ENCODE measurements at regions not wholly inside any gene's neighbourhood (a gene's known extent, or its start where the extent isn't known, plus 50 kb on each side); places are given as distances from the start of the nearest gene placed in this dataset.
A peak's percentile ranks its signal among the peaks of the same experiment; 100 is the strongest.

GRCh38 chr18:39681061-39681460 is 2115.5 kb upstream of the CELF4 start:
- H3K23me2 ChIP-seq (ENCODE audit: low read depth, low read length) = no peaks in the 10 kb centered on the region
- no peak overlapping the region for H3K27ac ChIP-seq (ENCODE audit: low read depth, low read length)

More at GRCh38 chr18:39681061-39681460, 2115.5 kb upstream of the CELF4 start:
- Histone ChIP-seq H3K23ac (ENCODE audit: insufficient read length) (no peak overlapping the region), H4K8ac (ENCODE audit: extremely low read depth, insufficient read depth, low read length) (no peak overlapping the region), H2BK12ac (ENCODE audit: low read depth, low read length) (no peak overlapping the region), H3K4me3 (ENCODE audit: extremely low read depth in 1 of 4, insufficient read depth in 2 of 4, low read depth in 3 of 4, low read length in 4 of 4) (no peak overlapping the region), H3K79me2 (ENCODE audit: control insufficient read depth in 1 of 2, insufficient read depth in 2 of 2, low read length in 2 of 2) (no peaks in the 10 kb centered on the region), H3K14ac (ENCODE audit: insufficient read length) (no peak overlapping the region), H2BK20ac (ENCODE audit: low read length) (no peak overlapping the region), H3K4ac (replicated peaks; ENCODE audit: insufficient read length, low read depth, low read length) (no peak overlapping the region), H4K91ac (replicated peaks; ENCODE audit: insufficient read length, low read length) (no peak overlapping the region), H3K9me3 (ENCODE audit: insufficient read depth in 2 of 2, low read depth in 1 of 2, low read length in 1 of 2) (no peaks in the 10 kb centered on the region), H2BK15ac (ENCODE audit: low read length) (no peak overlapping the region), H3K9ac (replicated peaks in 1 of 4; ENCODE audit: extremely low read depth in 1 of 4, low read depth in 3 of 4, low read length in 3 of 4) (no peak overlapping the region), H2BK120ac (replicated peaks; ENCODE audit: low read depth, low read length) (no peak overlapping the region), H2BK5ac (ENCODE audit: low read depth, low read length) (no peak overlapping the region), H3K27me3 (replicated peaks in 1 of 4; ENCODE audit: control insufficient read depth in 3 of 4, extremely low read depth in 1 of 4, insufficient read depth in 3 of 4, low read length in 3 of 4) (no peaks in the 10 kb centered on the region), H3K79me1 (ENCODE audit: low read depth, low read length) (no peaks in the 10 kb centered on the region), H3K36me3 (ENCODE audit: control insufficient read depth in 2 of 4, insufficient read depth in 4 of 4, low read length in 3 of 4) (no peaks in the 10 kb centered on the region), H3K4me2 (ENCODE audit: insufficient read depth in 1 of 2, low read depth in 2 of 2, low read length in 2 of 2) (no peak overlapping the region), H3K18ac (ENCODE audit: extremely low read depth, low read length) (no peak overlapping the region), H2AK5ac (ENCODE audit: low read depth, low read length) (no peak overlapping the region), H4K20me1 (replicated peaks in 1 of 2; ENCODE audit: control insufficient read depth in 1 of 2, insufficient read depth in 2 of 2, low read length in 2 of 2) (no peaks in the 10 kb centered on the region), H4K5ac (ENCODE audit: insufficient read length, low read depth, low read length) (no peak overlapping the region), H3K4me1 (replicated peaks in 1 of 4; ENCODE audit: control insufficient read depth in 3 of 4, insufficient read depth in 4 of 4, low read length in 3 of 4) (peaks cover 3 to 8% (median 5%) of the 10 kb centered on the region in 4 experiments; a peak in 4 of 7 replicates), H2AFZ (ENCODE audit: low read length) (no peak overlapping the region), H3K56ac (replicated peaks; ENCODE audit: insufficient read length, low read depth, low read length) (no peak overlapping the region)
- FAIRE-seq (peak; percentile 24), DNase-seq (ENCODE audit: low read depth in 1 of 2, low spot score in 2 of 2) (no peak)
- 90% methylated on average over 4 of the region's 4 CpGs; no CpG with 5 or more reads in 1 of the 2 experiments for WGBS, 2 experiments (ENCODE audit: extremely low coverage in 1 of 2, insufficient coverage in 1 of 2, insufficient read length in 1 of 2, insufficient replicate concordance in 2 of 2, low coverage in 1 of 2, low lambda C conversion rate in 2 of 2, missing lambda C conversion rate in 1 of 2)
- ChIA-PET CTCF (ENCODE audit: partially characterized antibody) (interaction anchor here (1.1 kb wide), 1 partner anchor 193 kb away, joined by 4 read pairs; no protein-coding TSS in a partner anchor), POLR2A (ENCODE audit: partially characterized antibody) (no interaction called here)
- TF ChIP-seq SUZ12 (IDR thresholded peaks at IDR 0.05; ENCODE audit: low read length) (no peak), JUND (IDR thresholded peaks at IDR 0.05; ENCODE audit: low read length) (no peak), POU5F1 (IDR thresholded peaks at IDR 0.05; ENCODE audit: low read depth, low read length) (no peak), CEBPB (IDR thresholded peaks at IDR 0.05; ENCODE audit: low read depth, low read length) (no peak), RAD21 (IDR thresholded peaks at IDR 0.05 in 1 of 2, conservative IDR thresholded peaks at IDR 0.05 in 1 of 2; ENCODE audit: low read depth in 2 of 2, low read length in 2 of 2) (peak; percentile 26 to 43; a peak in 3 of 4 replicates), GABPA (IDR thresholded peaks at IDR 0.05; ENCODE audit: borderline replicate concordance, insufficient read depth, low read length) (no peak), SP1 (IDR thresholded peaks at IDR 0.05; ENCODE audit: low read depth, low read length) (no peak), EP300 (IDR thresholded peaks at IDR 0.05; ENCODE audit: borderline replicate concordance in 1 of 2, low read depth in 2 of 2, low read length in 2 of 2) (no peak)
- TF ChIP-seq, protein P1, sequence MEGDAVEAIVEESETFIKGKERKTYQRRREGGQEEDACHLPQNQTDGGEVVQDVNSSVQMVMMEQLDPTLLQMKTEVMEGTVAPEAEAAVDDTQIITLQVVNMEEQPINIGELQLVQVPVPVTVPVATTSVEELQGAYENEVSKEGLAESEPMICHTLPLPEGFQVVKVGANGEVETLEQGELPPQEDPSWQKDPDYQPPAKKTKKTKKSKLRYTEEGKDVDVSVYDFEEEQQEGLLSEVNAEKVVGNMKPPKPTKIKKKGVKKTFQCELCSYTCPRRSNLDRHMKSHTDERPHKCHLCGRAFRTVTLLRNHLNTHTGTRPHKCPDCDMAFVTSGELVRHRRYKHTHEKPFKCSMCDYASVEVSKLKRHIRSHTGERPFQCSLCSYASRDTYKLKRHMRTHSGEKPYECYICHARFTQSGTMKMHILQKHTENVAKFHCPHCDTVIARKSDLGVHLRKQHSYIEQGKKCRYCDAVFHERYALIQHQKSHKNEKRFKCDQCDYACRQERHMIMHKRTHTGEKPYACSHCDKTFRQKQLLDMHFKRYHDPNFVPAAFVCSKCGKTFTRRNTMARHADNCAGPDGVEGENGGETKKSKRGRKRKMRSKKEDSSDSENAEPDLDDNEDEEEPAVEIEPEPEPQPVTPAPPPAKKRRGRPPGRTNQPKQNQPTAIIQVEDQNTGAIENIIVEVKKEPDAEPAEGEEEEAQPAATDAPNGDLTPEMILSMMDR (IDR thresholded peaks at IDR 0.05; ENCODE audit: control extremely low read depth in 1 of 3, insufficient read depth in 1 of 3, low read depth in 1 of 3, low read length in 3 of 3) = peak in 1 of 3 experiments; percentile 4; a peak in 1 of 4 replicates

Measured in H1 (cell line).